Activated gamma-delta T cell treated with anti-CD3 and anti-CD28 coated beads, Interleukin-2, amount 50 U/mL, for 16 hours (primary cell): ENCODE measurements at regions not wholly inside any gene's neighbourhood (a gene's known extent, or its start where the extent isn't known, plus 50 kb on each side); places are given as distances from the start of the nearest gene placed in this dataset.
"Not testable (repeated sequence)": the region's sequence is repeated elsewhere in the genome, so short reads cannot be mapped to it uniquely, and the experiment has no call there.

Source experiments
- DNase-seq: peaks from one replicate; pipeline ENCODE4 v3.0.0-alpha.2; 2020; ENCODE audit warnings: low read depth

DNA sequence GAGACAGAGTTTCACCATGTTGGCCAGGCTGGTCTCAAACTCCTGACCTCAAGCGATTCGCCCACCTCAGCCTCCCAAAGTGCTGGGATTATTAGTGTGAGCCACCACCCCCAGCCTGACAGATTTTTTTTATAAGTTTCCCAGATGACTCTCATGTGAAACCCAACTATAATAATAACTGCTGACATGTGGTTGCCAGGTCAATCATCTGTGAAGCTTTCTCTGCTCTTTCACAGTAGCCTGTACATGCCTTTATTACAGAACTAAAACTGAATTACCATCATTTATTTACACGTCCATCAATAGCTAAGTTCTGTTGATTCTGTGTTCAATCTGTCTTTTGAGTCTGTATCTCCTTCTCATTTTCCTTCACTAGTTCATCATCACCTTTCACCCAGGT is 218.5 kb downstream of the RPS29 start:
- DNase-seq = no peak

DNA sequence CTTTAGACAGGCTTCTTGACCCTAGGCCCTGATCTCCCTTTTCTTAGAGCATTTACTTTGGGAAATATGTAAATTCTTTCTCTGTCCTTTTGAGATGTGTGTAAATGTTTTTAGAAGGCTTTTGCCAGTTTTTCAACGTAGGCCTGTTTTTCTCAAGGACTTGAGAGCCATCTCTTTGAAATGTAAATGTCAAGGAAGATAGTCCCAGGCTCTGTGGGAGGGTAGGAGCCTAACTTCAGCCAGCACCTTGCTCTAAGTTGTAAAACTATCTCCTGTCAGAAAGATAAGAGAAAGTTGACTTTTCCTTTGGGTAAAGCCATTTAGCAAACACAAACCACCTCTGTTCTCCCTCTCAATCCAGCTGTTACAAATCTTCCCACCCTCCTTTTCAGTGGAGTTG is 219.8 kb downstream of the RPS29 start:
- DNase-seq = no peak

DNA sequence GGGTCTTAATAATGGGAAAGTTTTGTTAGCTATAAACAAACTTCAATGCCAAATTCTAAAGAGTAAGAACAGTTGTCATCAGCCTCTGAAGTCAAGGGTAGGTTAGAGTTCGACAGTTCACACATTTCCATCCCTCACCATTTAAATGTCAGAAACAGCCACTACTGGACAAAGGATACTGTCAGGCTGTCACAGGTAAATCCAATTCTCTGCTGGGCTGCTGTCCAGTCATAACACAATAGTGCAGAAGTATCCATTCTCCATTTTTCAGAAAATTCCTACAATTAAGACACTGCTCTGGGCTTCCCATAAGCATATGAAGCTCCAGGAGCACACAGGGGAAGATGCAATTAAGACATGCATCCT is 221.4 kb downstream of the RPS29 start:
- no peak for DNase-seq

DNA sequence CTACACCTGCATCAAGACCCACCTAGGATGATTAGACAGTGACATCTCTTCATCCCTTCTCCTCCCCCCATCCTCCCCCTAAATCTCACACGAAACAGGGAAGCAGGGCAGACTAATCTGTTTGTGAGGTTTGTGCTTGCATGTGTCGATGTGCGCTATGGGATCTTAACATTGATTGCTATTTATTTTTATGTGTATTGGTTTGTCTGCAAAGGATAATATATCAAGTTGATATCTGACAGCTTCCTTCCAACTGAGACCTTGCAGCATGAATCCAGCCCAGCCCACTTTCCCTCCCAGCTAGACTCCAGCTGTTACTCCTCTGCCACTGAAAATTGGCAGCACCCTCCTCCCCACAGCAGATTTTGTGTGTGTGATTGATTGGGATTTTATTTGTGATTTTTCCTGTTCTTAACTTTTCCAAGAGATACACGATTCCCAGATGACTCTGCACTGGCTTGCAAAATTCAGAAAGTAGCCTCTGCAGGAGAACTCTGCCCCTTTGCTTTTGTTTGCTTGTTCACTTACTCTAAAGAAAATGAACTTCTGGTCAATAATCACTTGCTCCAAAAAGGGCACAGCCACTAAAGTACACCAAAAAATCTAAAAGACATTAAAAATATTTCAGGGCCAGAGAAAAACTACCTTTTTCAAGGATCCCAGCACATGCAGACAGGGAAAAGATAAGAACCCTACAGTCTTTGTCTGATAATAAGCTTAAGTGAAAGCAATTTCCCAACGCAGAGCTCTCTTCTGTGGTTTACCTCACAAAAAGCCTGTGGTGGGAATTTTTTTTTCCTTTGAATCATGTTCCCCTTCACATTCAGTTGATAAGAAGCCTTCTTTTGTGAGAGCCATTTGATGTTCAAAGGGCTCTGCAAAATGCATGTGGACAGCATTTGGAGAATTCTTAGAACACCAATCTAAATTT is 222.1 kb downstream of the RPS29 start:
- DNase-seq = no peak

DNA sequence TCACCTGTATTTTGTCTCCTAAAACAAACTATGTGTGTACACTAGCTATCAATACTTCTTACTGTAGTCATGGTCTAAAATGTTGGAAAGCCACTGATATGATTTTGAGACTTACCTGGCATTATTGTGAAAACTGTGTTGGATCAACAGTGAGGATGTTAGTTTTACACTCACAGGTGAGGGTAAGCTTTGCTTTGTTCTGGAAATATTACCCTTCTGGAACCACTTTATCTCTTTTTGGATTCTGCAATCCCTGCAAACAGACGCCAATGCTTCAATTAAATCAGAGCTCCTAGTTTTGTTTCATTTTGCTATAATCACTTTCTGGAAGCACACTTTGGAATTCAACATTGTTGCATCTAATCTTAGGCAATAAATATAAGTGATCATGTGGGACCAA is 223.3 kb downstream of the RPS29 start:
- no peak for DNase-seq

DNA sequence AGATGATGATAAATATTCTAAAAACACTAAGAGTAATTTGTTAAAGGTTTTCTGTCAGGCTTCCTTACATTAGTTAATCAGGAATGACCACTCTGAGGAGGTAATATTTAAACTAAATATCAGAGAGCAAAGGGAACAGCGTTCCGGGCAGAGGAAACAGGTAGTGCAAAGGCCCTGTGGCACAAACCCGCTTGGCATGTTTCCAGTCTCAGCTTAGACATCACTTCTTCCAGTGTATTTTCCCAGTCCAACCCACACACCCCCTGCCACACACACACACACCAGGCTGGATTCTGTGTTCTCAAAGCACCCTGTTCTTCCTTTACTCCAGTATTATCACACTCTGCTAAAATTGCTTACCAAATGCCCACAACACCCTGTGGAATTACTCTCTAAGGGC is 247.1 kb downstream of the RPS29 start:
- DNase-seq = no peak

DNA sequence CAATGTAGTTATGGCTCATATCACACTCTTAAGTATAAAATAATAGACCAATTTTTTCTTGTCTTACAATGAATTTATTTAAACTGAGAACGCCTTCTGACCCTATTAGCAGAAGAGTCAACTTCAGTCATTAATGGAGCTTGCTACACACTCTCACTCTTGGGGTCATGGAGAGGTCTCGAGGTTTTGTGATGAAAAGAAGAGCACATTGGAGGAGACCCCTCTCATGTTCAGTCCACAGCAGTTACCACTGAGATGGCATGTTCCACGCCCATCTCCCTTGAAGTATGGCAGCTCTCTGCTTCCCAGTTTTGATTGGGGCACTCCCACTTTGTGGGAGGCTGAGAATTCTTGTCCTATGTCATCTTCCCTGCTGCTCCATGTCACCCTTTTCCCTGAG is 266.4 kb downstream of the RPS29 start:
- DNase-seq = no peak

DNA sequence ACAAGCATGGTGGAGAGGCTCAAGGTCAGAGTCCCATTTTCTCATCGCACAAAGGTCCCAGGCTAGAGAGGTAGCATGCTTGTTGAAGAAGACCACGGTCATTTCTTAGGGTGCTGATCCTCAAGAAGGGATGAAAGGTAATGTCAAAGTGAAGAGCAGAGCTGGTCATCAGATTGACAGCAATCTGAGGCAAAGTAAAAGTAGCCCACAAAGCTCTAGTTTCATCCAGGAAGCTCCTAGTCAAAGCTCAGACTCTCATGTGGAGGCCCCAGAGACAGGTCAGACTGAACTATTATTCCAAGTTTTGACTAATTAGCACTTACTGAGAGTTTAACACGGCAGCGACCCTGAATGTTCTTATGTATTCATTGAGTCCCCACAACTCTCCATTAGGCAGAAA is 270.6 kb downstream of the RPS29 start:
- DNase-seq = no peak

DNA sequence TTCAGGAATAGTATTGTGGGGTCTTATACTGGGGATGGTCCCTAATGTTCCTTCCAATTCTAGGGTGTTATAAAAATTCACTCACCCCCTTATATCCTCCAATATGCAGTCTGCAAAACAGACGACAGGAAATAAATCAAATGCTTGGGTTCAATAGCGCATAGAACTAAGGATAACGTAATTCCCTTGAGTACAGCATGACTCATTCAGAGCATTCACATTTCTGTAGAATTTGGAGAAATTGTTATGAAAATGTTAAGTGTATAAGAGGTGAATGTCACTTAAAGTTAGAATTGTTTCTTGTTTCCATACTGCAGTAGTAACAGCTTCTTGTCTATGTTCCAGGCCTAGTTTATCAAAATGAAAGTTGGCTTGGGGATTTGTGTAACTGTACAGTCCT is 271.4 kb downstream of the RPS29 start:
- DNase-seq = no peak

DNA sequence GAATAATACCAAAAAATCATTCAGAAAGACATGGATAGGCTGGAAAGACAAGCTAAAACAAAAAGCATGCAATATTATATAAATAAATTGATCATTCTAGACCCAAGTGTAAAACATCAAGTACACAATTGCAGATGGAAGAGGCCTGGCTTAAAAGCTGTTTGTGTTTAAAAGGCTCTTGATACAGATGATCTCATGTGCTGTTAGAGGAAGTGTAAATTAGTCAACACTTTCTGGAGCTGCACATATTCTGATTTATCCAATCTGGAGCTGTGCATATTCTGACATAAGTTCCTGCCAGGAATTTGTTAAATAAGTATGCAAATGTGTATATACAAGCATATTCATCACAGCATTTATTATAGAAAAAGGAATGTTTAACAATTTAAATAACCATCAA is 273.1 kb downstream of the RPS29 start:
- no peak for DNase-seq

DNA sequence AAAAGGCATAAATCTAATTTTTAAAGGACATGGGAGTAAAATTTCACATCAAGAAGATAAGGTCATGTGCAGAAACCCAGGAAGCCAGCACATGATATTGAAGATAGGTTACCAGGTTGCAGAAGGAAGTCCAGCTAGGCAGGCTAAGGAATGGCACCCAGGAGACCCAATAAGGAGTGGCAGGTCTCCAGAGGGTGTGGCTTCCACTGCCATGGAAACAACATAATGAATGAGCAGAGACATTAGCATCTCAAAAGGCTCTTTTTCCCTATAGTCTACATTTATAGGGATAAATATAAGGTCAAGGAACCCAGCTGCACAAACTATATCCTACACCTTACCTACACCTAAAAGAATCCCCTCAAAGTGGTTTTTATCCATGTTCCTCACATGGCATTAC is 275.9 kb downstream of the RPS29 start:
- DNase-seq = no peak

DNA sequence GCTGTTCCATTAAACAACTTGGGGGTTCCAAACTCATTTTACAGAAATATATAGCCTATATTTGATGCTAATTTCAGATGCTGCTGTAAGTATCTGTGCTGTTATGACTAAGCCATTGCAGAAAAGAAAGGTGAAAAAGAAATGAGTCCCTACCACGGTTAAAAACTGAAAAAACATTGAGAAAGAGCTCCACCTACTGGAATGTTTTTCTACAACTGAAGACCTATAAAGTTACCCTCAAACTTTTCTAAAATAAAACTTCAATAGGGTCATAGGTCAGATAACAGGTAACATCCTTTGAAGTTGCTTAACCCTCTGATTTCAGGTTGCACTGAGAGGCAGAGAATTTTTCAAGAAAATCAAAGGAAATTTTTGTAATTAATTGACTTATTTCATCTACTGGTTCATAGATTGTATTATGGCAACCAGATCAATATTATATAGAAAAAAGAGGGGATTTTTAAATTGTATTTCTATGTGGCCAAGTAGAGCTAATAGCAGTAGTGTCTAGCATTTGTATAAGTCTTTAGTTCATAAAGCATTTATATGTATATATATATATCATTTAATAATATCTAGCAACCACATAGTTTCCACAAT is 279.9 kb downstream of the RPS29 start:
- no peak for DNase-seq

DNA sequence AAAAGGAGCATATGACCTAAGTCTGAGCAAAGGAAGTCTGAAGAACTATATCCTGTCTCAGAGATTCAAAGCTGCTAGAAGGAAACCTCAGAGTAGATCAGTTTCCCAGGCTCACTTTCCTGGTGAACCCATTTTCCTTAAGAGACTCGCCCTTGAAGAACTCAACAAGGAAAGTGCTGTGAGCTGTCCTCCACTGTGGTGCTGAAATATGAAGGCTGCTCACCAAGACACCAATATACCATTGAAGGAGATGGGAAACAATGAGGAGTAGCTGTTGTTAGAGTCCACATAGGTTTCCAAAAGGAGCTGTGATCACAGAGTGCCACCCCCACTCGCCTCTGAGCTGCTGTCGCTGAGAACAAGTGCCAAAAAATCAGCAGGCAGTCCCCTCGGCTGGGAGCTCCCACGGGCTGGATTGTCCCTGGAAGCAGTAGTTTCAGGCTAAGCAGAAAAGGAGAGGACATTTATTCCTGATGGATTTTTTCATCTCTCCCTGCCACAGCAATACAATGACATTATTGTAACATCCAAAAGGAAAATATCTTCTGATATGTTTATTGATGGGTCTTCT is 282.1 kb downstream of the RPS29 start:
- no peak for DNase-seq

DNA sequence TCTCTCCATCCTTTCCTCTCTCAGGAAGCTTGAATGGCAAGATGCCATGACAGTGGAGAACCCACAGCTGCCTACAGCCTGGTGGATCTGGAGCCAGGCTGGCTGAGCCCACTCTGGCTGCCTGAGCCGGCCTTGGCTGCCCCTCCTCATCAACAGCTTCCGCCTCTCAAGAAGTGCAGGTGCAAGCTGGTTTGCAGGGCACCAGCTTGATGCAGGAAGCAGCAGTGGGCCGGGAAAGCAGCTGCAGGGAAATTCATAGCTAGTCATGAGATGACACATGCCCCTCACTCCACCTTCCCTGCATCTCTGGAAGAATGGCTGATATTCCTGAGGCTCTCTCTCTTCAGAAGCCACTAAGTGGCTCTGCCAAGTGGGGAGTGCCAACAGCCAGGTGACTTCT is 289.1 kb downstream of the RPS29 start:
- no peak for DNase-seq

DNA sequence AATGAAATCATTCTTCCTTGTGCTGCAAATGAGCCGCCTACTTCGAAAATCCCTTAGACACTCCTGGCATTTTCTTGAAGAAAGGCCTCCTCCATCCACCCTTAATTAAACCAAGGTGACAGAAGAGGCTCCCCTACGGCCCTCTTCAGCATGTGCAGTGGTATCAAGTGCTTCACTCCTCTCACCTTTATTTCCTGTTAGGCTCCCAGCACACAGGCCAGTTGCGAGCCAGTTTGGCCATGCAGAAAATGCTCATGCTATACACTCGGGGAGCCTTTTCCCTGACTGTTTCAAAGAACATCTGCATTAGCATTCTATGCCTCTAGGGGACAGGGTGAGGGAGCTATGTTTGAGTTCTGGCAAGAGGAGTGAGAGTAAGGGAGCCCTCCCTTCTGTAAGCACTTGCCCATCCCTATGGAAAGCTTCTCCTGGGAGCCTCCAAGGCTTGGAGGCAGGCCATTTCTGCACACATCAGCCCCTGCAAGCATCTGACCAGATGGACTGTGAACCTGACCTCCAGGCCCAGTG is 291.5 kb downstream of the RPS29 start:
- DNase-seq = no peak

DNA sequence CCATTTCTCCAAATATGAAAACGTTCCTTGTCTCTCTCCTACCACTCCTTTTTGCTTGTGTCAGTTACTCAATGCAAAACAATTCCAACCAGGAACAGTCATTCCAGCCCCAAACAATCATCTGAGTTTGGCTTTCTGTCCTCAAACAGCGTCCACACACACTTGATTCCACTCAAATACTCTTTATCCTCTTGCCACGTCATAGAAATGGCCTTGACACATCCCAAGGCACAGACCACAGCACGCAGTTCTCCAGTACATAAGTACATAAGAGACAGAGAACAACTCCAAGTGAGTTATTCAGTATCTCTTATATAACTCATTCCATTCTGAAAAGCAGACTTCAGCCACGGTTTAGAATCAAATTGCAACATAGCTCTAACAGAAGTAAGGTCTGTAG is 299.2 kb downstream of the RPS29 start:
- no peak for DNase-seq

DNA sequence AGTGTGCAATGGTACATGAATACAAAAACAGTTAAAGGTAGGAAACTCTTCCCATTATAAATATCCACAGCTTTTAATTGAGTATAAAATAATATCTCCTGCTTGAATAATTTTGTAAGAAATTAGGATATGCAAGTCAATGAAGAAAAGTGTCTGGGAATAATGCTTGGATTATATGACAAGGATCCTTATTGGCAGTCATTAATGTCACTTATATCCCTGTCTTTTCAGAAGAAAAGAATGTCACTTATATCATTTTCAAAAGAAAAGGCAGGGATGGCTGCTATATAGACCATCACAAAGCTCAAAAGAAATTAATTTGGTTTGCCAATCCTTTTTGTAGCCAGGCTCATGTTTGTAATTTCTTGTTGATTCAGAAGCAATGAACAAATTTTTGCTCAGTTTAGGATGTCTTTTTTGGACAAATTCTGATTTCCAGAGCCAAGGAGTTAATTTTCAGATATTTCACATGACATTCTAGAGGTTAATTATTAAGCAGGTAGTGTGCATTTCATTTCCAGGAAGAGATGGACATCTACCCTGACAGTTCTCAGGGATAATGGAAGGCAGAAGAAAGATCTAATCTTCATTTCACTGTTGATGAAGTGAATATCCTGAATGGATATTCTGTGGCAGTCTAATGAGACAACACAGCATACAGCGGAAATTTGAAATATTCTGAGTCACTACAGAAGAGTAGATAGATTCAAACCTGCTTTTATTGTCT is 299.8 kb downstream of the RPS29 start:
- DNase-seq = no peak

DNA sequence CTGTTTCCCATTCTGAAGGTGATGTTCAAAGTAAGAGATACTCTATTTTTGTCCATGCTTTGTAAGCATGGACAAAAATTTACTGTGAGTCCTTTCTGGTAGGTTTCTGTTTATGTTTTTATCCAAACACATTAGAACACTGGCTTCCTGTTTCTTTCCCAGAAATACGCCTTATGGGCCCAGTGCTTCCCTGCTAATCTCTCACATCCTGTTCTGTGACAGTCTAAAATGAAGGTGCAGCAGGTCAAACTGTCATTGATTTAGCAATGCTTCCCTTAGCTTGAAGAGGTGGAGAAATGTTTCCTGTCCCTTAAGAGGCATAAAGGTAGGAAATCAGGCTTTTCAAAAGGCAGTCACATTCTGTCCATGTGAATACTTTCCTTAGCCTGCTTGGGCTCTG is 305.6 kb downstream of the RPS29 start:
- DNase-seq = no peak

DNA sequence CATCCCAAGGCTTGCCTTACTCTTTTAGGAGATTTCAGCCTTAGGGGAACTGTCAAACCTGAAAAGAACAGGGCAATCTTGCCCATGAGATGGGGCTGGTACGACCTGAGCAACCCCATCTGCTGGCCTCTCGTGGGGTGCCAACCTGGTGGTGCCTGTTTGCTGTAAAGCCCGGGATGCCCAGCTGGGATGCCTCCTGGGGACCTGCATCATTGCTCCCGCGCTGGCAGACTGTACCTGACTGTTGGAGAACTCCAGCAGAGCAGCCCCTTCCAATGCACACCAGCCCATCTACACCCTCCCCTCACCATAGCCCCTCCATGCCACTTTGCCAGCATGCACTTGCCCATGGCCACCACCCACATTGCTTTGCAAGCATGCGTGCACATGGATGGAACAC is 335.7 kb downstream of the RPS29 start:
- DNase-seq = no peak

DNA sequence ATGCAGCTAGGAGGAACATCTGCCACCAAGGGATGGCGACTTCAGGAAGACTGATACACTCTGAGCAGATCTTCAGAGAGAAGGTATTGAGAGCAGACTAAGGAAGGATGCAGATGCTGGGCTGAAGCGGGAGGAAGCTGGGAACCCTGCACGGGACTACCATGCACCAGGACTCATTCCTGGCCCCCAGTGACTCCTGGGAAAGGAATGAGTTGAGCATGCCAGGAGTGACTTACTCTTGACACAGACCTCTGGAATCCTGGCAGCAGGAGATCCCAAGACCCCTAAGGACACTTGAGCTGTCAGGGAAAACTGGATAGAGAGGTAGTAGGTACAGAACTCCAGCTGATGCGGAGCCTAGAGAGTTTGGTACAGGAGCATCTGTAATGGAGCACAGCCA is 336.1 kb downstream of the RPS29 start:
- no peak for DNase-seq

DNA sequence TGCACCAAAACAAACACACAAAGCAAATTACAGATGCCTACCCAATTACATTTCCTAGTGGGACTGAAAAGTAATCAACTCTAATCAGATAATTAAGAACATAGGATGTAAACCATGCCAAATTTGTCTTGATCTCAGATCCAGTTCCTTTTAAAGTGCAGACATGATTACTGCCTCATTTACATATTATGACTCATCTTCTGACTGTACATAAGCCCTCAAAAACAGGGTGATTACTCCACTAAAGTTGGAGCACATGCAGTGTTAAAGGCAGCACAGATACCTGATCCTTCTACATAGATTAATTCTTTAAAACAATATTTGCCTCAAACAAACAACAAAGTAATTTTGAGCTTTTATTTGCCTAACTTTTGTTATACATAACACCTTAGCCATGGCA is 337.2 kb downstream of the RPS29 start:
- DNase-seq = no peak

DNA sequence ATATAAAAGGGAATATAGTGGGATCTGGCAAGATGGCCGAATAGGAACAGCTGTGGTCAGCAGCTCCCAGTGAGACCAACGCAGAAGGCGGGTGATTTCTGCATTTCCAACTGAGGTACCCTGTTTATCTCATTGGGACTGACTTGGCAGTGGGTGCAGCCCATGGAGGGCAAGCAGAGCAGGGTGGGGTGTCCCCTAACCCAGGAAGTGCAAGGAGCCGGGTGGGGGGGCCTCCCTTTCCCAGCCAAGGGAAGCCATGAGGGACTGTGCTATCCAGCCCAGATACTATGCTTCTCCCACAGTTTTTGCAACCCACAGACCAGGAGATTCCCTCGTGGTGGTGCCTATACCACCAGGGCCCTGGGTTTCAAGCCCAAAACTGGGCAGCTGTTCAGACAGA is 342.4 kb downstream of the RPS29 start:
- DNase-seq = not testable (repeated sequence)

DNA sequence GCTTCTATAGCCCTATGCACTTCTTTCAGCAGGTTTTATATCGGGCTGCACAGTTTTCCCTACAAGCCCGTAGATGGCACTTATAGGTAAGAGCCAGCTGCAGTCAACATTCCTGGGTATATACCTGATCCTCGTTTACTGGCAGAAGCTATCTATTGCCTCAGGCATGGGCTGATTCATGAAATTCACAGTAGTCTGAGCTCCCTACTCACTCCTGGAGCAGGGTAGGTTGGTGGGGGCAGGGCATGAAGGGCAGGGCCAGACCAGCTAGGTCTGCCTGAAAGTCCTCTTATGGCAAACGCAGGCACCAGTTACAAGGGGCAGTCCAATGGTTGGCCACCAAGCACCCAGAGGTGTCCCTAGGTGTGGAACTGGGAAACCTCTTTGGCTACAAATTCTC is 345.8 kb downstream of the RPS29 start:
- DNase-seq = no peak
